ENCODE measurements at regions not wholly inside any gene's neighbourhood (a gene's known extent, or its start where the extent isn't known, plus 50 kb on each side); places are given as distances from the start of the nearest gene placed in this dataset.
"Not testable (repeated sequence)": the region's sequence is repeated elsewhere in the genome, so short reads cannot be mapped to it uniquely, and the experiment has no call there.

DNA sequence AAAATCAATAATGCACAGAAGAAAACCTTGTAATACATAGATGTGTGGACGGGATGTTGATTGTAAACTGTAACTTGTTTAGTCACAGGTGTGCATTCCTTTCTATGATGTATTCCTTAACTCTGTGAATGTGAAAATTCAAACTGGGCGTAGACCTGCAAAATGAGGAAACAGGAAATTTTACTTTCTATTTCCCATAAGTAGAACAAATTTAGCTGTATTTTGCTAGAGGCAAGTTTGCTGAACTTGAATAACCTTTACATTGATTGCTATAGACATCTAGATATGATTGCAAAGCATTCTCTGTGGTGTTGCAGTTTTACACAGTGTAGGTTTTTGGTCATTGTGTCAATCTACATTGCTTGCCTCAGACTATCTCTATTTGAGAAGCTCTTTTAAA is 368.4 kb upstream of the MAN1A1 start:
- DNase-seq: peak; percentile 27

DNA sequence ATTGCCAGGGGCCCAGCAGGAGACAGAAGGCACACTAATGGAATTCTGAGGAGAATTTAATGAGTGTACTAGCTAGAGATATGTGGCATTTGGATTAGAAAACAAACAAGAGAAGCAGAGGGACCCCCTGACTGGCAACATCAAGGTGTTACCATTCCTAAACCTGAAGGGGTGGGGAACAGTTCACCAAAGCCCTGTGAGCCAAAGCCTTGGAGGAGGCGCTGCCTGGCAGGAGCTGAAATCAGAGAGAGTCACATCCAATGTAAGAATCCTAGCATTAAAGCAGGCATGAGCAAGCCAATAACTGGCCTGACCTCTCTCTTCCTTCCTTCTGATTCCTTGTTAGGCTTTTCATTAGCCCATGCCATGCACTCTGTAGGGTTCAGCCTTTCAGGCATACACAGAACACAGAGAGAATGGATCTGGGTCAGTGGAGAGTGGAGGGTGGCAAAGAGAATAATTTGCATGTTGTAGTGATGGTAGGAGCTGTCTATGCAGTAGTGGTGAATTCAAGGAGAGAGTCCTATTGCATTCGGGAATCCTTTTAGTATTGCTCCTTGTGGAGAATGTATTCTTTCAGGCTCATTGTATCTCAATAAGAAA is 367.2 kb upstream of the MAN1A1 start:
- no peak for DNase-seq

DNA sequence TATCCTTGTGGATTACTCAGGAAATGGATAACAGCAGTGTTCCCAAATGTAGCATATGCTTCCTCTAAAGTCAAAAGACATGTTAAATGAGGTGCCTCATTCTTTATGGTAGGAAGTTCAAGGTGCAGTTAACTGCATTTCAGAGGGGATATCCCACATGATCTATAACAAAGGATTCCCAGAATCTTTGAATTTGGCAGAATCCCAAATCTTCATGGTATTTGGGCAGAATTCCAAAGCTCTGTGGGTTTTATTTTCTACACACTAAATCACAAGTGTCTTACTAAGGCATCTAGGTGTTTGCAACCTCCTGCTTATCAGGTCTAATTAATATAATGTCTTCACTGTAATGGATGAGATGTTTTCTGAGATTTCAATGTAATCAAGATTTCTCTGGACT is 364.3 kb upstream of the MAN1A1 start:
- no peak for DNase-seq

DNA sequence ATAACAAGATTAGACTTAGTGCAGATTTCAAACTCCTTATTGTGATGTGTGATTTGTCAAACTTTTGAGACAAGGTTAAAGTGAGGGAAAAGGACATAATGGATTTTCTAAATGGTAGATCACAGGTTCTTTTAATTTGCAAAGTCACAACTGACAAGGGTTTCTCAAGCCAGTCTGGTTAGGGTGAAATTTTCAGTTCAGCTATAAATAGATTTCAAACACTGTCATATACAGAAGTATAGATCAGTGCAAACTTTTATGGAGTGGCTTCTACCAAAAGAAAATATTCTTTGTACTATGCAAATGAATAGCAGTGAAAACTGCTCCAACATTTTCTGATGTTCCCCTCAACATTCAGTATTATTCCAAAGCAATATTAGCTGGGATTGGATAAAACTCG is 337.1 kb upstream of the MAN1A1 start:
- DNase-seq: no peak

DNA sequence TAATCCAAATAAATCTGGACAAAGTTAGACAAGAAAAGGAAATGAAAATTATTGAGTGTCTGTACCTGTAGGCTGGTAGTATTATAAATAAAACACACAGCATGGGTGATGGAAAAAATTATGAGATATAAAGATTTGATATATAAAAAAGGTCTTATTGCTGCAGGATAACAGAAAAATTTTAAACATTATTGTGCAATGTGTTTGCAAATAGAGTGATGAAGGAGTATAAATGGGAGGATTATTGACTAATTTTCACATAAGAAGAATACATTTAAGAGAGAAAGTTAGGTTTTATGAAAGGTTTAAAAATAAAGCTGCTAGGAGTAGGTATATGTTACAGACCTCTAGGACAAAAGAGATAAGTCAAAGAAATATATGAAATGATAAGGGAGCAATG is 336.7 kb upstream of the MAN1A1 start:
- no peak for DNase-seq

DNA sequence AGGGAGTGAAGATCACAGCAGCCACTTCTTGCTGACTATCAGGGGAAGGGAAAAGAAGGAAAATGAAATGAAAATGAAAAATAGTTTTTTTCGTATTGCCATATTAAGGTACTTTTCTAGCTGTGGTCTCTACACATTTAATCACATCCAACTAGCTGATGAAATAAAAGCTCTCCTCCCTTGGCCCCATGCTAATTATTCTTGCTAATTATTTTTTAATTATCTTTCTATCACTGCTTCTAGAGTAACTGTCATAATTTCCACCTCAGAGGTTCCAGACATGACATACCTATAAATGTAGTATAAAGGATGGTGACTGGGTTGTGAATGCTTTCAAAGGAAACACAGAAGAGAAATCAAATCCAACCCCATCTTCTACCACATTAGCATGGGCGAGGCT is 334.1 kb upstream of the MAN1A1 start:
- no peak for DNase-seq

DNA sequence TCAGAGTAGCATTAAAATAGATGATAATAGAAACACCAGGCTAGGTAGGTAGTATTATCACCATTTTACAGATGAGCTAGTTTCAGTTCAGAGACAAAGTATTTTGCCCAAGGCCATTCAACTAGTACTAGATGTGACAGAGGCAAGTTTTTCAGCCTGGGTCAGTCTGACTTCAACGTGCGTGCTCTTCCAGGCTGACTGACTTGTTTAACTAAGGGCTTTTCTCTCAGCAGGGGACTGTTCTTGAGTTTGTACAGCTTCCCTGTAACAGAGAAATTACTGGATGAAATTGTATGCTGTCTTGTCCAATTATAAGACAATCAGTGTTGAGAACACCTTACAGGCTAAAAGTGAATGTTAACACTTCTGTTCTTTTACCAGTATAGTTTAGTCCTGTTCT is 333.5 kb upstream of the MAN1A1 start:
- no peak for DNase-seq

DNA sequence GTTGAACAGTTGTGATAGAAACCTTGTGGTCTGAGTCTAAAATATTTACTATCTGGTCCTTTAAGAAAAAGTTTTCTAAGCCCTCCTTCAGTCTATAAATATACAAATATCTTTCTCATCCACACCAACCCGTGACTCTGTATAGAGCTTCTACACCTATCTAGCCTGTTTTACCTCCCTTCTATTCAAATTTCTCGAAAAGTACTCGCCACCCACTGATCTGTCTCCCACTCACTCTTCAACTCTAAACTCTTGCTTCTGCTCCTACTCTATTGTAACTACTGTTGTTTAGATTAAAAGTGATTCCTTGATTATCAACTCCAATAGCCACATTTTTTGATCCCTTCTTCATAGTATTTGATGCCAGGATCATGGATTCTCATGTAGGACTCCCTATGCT is 329.4 kb upstream of the MAN1A1 start:
- no peak for DNase-seq

DNA sequence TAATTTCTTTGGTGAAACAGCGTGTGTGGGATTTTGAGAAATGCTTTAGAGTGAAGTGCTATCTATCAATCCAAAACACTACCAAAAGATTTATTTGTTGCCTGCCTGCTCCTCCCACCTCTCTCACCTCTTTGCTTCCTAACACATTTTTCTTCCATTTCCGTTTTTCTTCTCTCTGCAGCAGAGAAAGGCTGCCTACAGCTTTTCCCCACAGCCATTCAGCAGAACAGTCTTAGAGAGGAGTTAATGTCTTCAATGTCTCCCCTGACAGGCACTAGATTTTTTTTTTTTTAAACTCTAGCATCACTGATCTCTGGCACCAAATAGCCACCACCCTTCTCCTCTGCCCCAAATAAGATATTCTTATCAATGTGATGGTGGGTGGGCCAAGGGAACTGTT is 327.8 kb upstream of the MAN1A1 start:
- DNase-seq: no peak

DNA sequence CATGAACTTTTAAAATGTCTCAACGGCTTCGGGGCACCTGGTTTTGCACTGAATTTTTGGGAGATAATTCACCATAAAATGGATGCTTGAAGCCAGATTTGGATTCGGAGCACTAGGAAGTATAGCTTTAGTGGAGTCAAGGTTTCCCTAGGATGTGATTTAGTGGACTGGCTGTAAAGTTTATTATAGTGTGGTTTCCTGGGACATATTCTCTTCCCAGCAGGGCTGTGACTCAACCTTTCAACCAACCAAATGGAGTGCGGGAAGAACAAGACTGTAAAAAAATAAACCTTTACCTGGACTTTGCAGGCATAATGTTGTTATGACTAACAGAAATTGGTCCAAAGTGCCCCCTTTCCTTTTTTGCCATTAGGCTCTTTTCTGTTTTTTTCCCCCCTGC is 327.4 kb upstream of the MAN1A1 start:
- no peak for DNase-seq

DNA sequence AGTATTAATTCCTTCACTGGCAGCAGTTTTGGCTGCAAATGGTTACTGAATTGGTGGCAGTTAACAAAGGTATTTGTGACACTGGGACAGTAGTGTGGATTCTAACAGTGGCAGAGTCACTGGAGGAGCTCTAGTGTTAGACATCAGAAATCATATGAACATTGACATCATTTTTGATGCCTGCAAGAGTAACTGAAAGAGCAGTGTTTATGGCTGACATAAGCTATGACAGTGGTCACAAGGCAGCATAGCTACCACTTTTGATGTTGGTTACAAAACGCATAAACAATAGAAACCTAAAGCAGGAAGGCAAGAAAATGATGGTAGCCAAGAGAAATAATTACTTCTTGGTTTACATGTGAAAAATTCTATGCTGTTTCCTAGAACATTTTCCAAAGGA is 326.7 kb upstream of the MAN1A1 start:
- no peak for DNase-seq

DNA sequence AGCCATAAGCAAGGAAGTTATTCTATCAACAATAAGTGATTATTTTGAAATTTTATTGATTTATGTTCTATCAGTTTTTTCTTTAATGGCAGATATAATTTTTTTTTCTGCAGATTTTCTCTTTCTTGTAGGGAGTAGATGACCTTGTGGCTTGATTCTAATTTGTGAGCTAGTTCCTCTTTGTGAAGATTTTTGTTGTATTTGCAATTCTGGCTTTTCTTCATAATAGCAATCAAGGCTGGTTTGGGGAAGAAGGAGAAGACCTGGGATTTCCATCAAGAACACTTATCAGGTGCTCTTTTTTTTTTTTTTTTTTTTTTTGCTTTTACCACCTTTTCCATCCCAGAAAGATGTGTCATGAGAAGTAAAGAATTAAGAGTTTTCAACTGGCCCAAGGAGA is 324.2 kb upstream of the MAN1A1 start:
- no peak for DNase-seq

DNA sequence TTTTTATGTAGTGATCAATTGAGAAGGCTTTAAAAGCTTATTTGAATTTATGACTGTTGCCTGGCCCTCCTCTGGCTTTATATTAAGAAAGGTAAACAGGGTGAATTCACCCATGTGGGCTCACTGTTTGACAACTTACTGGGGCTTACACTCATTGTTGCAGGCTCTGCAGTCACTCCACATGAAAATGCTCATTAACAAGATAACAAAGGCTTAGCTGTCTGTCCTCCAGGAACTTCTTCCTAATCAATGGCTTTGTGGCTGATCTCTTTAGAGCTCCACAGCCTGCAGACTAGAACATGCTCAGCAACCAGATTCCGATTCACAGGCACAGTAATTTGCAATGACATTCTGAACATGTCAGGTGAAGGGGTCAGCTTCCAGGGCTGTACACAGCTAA is 323.2 kb upstream of the MAN1A1 start:
- DNase-seq: no peak

DNA sequence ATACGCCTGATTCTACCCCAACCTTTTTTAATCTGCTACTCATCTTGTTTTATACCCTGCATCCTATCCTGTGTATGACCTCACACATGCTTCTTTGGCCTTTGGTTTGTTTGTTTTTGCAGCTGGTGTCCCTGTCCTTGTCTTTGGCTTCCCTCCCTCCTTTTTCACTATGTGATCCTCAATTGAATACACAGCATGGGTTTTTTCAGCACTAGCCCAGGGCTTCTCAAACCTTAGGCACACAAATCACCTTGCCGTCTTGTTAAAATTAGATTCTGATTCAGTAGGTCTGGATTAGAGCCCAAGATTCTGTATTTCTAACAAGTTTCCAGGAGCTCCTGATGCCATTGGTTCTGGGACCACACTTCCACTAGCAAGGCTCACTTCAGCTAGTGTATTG is 321.5 kb upstream of the MAN1A1 start:
- no peak for DNase-seq

DNA sequence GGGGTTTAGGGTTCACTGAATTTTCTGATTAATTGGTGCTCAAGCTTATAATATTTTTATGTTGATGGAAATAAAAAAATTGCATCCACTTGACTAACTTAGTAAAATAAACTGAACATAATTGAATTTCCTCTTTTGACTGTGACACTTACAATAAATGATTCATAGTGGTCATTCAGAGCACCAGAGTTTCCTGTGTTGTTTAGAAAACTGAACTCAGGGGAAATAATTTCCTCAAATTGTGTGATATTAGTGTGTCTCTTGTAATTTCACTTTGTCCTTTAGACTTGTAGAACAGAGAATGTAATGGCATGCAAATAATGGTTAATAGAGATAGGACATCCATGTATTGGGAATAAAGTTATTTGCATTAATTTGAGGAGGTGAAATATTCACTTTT is 319.7 kb upstream of the MAN1A1 start:
- no peak for DNase-seq

DNA sequence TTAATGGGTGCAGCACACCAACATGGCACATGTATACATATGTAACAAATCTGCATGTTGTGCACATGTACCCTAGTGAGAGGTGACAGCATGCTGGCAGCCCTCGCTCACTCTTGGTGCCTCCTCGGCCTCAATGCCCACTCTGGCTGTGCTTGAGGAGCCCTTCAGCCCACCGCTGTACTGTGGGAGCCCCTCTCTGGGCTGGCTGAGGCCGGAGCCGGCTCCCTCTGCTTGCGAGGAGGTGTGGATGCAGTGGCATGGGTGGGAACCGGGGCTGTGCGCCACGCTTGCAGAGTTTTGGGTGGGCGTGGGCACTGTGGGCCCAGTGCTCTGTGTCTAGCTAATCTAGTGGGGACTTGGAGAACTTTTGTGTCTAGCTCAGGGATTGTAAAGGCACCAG is 315.9 kb upstream of the MAN1A1 start:
- not testable (repeated sequence) for DNase-seq

DNA sequence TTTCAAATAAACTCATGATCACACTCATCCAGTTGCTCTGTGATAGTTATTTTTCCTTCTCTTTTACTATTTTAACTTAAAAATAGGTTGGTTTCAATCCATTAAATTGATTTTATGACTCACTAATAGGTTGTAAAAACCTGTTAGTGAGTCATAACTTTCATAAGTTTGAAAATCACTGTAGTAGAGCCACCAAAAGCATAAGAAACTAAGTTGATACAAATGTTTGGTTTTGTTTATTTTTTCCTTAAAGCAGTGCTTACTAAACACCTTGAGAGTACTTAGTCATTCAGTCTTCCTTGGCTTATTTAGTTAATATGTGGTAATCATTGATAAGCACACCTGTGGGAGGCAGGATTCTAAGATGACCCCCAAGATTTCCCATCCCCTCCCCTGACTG is 312.1 kb upstream of the MAN1A1 start:
- no peak for DNase-seq

DNA sequence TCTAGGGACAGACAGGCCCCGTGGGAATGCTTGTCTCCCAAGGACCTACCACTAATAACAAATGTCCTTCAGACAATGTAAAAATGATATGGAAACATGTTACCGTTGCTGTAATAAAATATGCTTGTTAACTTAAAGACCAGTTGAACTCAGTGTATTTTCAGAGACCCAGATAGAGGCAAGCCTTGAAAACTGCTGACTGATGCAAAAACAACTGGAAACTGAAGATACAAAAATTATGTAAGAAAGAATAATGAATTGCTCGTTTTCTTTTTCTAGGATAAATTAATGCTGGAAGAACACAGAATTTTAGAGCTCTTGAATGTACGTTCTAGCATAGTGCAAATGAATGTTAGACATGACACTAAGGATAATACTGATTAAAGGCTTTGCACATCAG is 311.5 kb upstream of the MAN1A1 start:
- no peak for DNase-seq

DNA sequence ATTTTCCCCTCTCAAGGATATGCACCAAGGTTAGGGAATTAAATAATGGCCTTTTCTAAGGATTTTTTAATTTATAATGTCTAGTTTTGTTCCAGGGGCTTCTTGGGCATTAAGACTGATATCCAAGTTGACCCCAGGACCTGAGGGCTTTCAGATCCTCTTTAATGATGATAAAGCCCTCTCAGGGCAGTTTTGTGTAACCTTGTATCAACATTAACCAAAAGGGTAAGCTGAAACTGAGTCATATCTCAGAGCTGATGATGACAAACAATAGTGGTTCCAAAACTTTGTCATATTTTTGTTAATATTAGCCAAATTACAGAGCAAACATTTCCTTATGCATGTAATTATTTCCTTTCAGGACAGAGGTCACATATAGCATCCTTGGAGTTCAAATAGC is 309.4 kb upstream of the MAN1A1 start:
- no peak for DNase-seq

DNA sequence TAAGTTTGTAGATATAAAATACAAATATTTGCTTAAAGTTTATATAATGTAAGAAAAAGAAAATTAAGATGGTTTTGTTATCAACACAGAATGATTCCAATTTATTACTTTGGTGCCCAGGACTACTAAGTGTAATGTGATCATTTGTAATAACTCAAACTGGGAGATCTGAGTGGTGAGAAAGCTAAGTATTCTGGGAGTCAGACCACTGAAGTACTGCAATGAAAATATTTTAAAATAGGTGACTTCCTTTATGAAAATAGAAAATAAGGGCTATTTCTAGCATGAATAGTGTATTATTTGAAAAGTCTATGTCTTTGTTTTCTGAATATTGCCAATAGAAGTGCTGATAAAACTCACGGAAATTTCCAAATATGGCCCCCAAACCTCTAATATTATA is 305.6 kb upstream of the MAN1A1 start:
- no peak for DNase-seq

DNA sequence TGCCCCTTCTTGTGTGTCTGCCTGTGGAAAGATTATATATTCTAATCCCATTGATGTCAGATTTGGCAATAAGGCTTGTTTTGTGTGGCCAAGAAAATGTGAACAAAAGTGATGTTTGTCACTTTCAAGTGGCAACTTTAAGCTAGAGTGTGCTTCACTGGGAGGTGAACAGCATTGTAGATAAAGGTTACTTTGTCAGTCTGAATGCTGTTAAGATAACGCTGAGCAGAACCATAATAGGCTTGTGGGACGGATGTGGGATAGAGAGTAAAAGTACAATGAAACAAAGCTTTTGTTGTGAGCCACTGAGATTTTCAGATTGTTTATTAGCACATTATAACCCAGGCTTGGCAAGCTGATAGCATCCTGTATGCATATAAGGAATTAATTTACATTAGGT is 303.8 kb upstream of the MAN1A1 start:
- no peak for DNase-seq

DNA sequence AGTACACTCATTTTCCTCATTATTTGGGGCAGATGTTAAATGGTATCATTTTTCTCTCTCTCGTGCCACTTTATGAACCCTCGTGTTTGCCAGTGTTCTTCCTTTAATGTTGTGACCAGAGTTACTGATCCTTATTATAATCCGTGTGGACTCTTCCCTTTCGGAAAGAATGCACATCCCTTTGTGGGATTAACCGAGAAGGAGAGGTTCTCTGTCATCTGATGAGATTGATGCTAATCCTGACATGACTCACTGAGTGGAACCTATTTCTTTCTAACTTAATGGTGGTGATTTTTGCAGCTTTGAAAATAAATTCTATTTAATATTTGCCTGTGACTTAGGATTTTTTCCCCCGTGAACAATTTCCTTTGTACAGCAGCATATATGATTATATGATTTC is 300.0 kb upstream of the MAN1A1 start:
- no peak for DNase-seq

DNA sequence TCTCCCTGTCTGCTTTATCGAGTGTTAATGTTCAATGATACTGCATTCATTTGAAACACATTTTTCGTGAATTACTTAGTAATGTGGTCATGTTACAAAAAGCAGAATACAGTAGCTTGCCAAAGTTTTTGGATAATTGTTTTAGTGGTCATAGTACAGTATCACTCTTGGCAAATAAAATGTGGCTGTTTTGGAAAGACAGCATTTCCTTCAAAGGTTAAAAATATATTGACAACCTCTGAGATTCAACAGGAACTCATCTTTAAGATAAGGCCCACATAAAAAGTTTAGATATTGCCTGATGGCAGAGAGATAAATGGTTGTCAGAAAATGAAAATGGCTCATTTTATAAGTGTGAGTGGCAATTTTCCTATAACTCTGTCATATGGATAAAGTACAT is 297.7 kb upstream of the MAN1A1 start:
- no peak for DNase-seq

DNA sequence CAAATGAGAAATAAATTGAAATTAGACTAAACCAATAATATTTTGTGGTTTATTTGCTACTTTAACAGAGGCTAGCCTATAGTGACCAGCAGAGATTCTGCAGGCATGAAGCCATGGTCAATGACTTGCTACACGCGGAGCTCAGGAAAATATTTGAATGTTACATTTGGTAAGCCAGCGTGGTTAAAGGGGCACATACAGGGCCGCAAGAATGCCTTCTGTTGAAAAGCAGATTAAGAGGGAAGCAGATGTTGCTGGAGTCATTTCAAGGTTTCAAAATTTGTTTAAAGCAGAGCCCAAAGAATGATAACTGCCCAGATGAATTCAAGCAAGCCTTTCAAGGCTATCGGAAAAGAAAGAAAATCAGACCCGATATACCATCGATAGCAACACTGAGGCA is 294.3 kb upstream of the MAN1A1 start:
- DNase-seq: no peak

DNA sequence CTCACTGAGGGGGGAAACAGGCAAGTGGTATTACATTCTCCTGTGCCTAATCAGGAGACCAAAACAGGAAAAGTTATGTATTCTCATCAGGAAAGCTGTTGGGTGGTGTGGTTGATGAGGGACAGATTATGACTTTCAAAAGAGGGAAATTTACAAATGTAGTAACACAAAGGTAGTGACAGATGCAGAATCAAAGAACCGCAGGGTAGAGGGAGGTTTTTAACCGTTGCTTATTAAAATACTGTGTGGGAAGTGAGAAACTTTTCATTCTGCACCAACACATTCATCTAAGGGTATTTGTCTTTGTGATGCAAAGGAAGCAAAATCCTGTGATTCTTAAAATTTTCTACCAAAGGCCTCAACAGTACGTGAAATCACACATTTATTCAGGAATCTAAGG is 288.2 kb upstream of the MAN1A1 start:
- no peak for DNase-seq

DNA sequence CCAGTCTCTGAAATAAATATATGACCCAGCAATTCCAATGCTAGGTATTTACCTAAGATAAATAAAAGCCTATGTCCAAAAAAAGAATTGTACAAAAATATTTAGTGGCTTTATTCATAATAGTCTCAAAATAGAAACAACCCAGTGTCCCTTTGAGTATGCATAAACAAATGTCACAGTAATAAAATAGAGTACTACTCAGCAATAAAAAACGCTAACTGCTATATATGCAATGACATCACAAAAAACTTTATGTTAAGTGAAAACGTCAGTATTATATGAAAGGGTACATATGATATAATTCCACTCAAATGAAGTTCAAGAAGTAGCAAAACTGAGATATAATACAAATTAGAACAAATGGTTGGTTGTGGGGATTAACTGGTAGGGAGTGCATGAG is 286.5 kb upstream of the MAN1A1 start:
- DNase-seq: no peak
